ENCODE measurements at regions not wholly inside any gene's neighbourhood (a gene's known extent, or its start where the extent isn't known, plus 50 kb on each side); places are given as distances from the start of the nearest gene placed in this dataset.

GRCh38 chr1:10869933-10870332, 73.5 kb upstream of the CASZ1 start:
- no peak for TF ChIP-seq CTCF (IDR thresholded peaks at IDR 0.05; ENCODE audit: insufficient read depth, low read depth, low read length)
- TF ChIP-seq EZH2 (IDR thresholded peaks at IDR 0.05; ENCODE audit: insufficient read depth, low read length) = no peak
